Endodermal cell (in vitro differentiated cells): ENCODE measurements at regions not wholly inside any gene's neighbourhood (a gene's known extent, or its start where the extent isn't known, plus 50 kb on each side); places are given as distances from the start of the nearest gene placed in this dataset.

ENCODE experiments used
- DNase-seq: peaks from one replicate; pipeline ENCODE4 v3.0.0-alpha.2; 2017
- H3K27ac ChIP-seq: 2 replicates; pipeline ENCODE4 v1.5.1; 2013; ENCODE audit warnings: mild to moderate bottlenecking, low read depth, low read length, moderate library complexity
- H3K27me3 ChIP-seq: 2 replicates; pipeline ENCODE4 v1.6.1; 2013; ENCODE audit warnings: mild to moderate bottlenecking, low read length, moderate library complexity; ENCODE audit not compliant: insufficient read depth, control insufficient read depth, poor library complexity, severe bottlenecking
- H3K36me3 ChIP-seq: 2 replicates; pipeline ENCODE4 v1.7.0; 2013; ENCODE audit warnings: mild to moderate bottlenecking, low read length, moderate library complexity; ENCODE audit not compliant: control insufficient read depth, insufficient read depth
- H3K4me1 ChIP-seq: one replicate; pipeline ENCODE4 v1.7.0; 2013; ENCODE audit warnings: low read length; ENCODE audit not compliant: control insufficient read depth, insufficient read depth
- H3K4me3 ChIP-seq: 2 replicates; pipeline ENCODE4 v1.5.1; 2013; ENCODE audit warnings: mild to moderate bottlenecking, low read length, moderate library complexity
- H3K9ac ChIP-seq: 2 replicates; pipeline ENCODE4 v1.6.1; 2013; ENCODE audit warnings: mild to moderate bottlenecking, low read length, moderate library complexity; ENCODE audit not compliant: poor library complexity, severe bottlenecking; ENCODE audit errors: extremely low read depth
- H3K9me3 ChIP-seq: 2 replicates; pipeline ENCODE4 v1.6.1; 2013; ENCODE audit warnings: mild to moderate bottlenecking, low read length, moderate library complexity; ENCODE audit not compliant: control insufficient read depth
- H3K27ac Mint-ChIP-seq: 2 replicates; pipeline ENCODE4 v1.8.0; 2020; ENCODE audit warnings: mixed read lengths
- H3K27me3 Mint-ChIP-seq: 2 replicates; pipeline ENCODE4 v1.8.0; 2021; ENCODE audit warnings: mild to moderate bottlenecking, mixed read lengths; ENCODE audit not compliant: insufficient read depth
- H3K36me3 Mint-ChIP-seq: 2 replicates; pipeline ENCODE4 v1.8.0; 2020; ENCODE audit warnings: low read depth, mixed read lengths
- H3K4me1 Mint-ChIP-seq: 2 replicates; pipeline ENCODE4 v1.8.0; 2020; ENCODE audit warnings: mixed read lengths
- H3K4me3 Mint-ChIP-seq: 2 replicates; pipeline ENCODE4 v1.8.0; 2020; ENCODE audit warnings: mild to moderate bottlenecking, moderate library complexity, mixed read lengths
- H3K9me3 Mint-ChIP-seq: 2 replicates; pipeline ENCODE4 v1.8.0; 2020; ENCODE audit warnings: mild to moderate bottlenecking, mixed read lengths
- WGBS, 2 experiments: methylation state at CpG; one replicate each; pipeline versions ENCODE4 v1.1.5 to v1.1.7; 2013; ENCODE audit warnings: missing lambda C conversion rate in 2 of 2, mixed read lengths in 1 of 2; ENCODE audit not compliant: insufficient coverage in 1 of 2, insufficient read length in 1 of 2; 5-methylcytosine and 5-hydroxymethylcytosine counted together
- TF ChIP-seq, protein P1 (sequence below): fragments of 200-600 bp; sonication (generic); conservative IDR thresholded peaks from 2 replicates; pipeline ENCODE4 v1.5.0; 2021; ENCODE audit warnings: antibody characterized with exemption, mild to moderate bottlenecking

DNA sequence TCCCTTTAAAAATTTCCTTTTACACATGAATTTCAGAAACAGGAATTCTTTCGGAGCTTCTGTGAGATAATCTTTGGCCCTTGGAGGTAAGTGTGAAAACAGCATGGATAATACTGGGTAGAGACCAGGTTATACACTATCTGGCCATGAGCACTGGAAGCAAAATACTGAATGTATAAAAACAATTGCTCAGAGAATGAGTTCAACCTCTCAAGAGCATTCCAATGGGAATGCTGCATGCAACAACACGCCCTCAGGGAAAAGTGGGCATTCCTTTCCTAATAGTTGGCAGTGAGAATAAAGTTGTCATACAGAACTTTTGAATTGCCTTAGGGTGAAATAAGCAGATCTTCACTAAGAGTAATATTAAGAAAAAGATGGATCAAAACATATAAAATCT, 574.8 kb upstream of the DIPK2B start:
- WGBS, 2 experiments: 84 to 100% methylated on average over 1 to 2 of the region's 2 CpGs
- no peak overlapping the region for H3K4me3 ChIP-seq
- no peaks in the 10 kb centered on the region for H3K36me3 ChIP-seq
- H3K4me1 ChIP-seq: no peaks in the 10 kb centered on the region
- no peak overlapping the region for H3K9ac ChIP-seq
- Mint-ChIP-seq H3K4me1 (no peaks in the 10 kb centered on the region), H3K27me3 (no peaks in the 10 kb centered on the region), H3K36me3 (peaks cover 8% of the 10 kb centered on the region), H3K9me3 (peaks cover 36% of the 10 kb centered on the region), H3K4me3 (no peak overlapping the region), H3K27ac (no peak overlapping the region)
- no peaks in the 10 kb centered on the region for H3K27me3 ChIP-seq
- DNase-seq: no peak
- TF ChIP-seq, protein P1, sequence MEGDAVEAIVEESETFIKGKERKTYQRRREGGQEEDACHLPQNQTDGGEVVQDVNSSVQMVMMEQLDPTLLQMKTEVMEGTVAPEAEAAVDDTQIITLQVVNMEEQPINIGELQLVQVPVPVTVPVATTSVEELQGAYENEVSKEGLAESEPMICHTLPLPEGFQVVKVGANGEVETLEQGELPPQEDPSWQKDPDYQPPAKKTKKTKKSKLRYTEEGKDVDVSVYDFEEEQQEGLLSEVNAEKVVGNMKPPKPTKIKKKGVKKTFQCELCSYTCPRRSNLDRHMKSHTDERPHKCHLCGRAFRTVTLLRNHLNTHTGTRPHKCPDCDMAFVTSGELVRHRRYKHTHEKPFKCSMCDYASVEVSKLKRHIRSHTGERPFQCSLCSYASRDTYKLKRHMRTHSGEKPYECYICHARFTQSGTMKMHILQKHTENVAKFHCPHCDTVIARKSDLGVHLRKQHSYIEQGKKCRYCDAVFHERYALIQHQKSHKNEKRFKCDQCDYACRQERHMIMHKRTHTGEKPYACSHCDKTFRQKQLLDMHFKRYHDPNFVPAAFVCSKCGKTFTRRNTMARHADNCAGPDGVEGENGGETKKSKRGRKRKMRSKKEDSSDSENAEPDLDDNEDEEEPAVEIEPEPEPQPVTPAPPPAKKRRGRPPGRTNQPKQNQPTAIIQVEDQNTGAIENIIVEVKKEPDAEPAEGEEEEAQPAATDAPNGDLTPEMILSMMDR: no peak
- H3K9me3 ChIP-seq: no peaks in the 10 kb centered on the region
- no peak overlapping the region for H3K27ac ChIP-seq

DNA sequence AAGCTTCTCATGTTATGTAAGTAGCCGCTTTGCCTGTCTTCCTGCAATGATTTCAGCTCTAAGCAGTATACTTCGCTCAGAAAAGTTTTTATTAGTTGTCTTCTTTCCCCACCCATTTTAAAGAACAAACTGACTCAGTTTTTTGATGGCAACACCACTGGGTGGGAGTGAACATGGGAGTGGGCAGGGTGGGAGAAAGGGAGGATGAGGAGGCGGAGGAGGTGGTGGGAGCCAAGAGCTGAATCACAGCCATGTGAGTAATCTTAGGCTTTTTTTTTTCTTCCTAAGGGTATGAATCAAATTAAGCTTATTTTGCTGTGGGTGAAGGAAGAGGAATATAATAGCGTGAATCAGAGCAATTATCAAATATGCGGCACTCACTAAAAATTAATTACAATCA, 574.3 kb upstream of the DIPK2B start:
- Mint-ChIP-seq H3K4me3 (no peak overlapping the region), H3K27ac (no peak overlapping the region), H3K4me1 (no peaks in the 10 kb centered on the region), H3K9me3 (peaks cover 35% of the 10 kb centered on the region), H3K36me3 (peaks cover 5% of the 10 kb centered on the region), H3K27me3 (no peaks in the 10 kb centered on the region)
- no peak for DNase-seq
- Histone ChIP-seq H3K36me3 (no peaks in the 10 kb centered on the region), H3K27me3 (no peaks in the 10 kb centered on the region), H3K9me3 (no peaks in the 10 kb centered on the region), H3K9ac (no peak overlapping the region), H3K4me3 (no peak overlapping the region), H3K4me1 (no peaks in the 10 kb centered on the region), H3K27ac (no peak overlapping the region)
- 96% methylated on average over 4 of the region's 5 CpGs; no CpG with 5 or more reads in 1 of the 2 experiments for WGBS, 2 experiments
- TF ChIP-seq, protein P1: no peak

DNA sequence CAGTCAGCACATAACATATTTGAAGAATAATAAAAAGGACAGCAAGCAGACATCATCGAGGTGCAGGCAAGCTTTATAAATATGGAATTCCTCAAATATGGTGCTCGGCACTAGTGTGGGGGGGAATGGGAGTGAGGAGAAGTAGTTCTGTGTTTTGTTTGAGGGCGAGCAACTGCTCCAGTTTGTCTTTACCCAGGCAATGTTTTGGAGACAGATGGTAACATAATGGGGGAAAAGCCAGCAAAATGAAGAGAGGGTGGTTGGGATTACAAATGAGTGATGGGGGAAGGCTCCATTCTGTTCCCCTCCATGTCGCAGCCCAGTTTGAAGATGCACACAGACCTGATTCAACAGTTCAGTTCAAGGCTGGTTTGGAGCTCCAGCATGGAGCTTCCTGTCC, 572.9 kb upstream of the DIPK2B start:
- peaks cover 9% of the 10 kb centered on the region for H3K36me3 ChIP-seq
- no peak for DNase-seq
- H3K9ac ChIP-seq: no peak overlapping the region
- no peaks in the 10 kb centered on the region for H3K4me1 ChIP-seq
- TF ChIP-seq, protein P1: no peak
- H3K27me3 ChIP-seq: no peaks in the 10 kb centered on the region
- Mint-ChIP-seq H3K9me3 (peaks cover 33% of the 10 kb centered on the region), H3K36me3 (peaks cover 3% of the 10 kb centered on the region), H3K27ac (no peak overlapping the region), H3K27me3 (no peaks in the 10 kb centered on the region), H3K4me1 (no peaks in the 10 kb centered on the region), H3K4me3 (no peak overlapping the region)
- H3K27ac ChIP-seq: no peak overlapping the region
- 100% methylated on average over 4 of the region's 4 CpGs; no CpG with 5 or more reads in 1 of the 2 experiments for WGBS, 2 experiments
- H3K4me3 ChIP-seq: no peak overlapping the region
- no peaks in the 10 kb centered on the region for H3K9me3 ChIP-seq
